IPS-NIHi7 (cell line): ENCODE measurements at regions not wholly inside any gene's neighbourhood (a gene's known extent, or its start where the extent isn't known, plus 50 kb on each side); places are given as distances from the start of the nearest gene placed in this dataset.
A peak's percentile ranks its signal among the peaks of the same experiment; 100 is the strongest.
"Not testable (repeated sequence)": the region's sequence is repeated elsewhere in the genome, so short reads cannot be mapped to it uniquely, and the experiment has no call there.

ENCODE experiments used
- DNase-seq: peaks from one replicate; pipeline ENCODE4 v3.0.0; 2012; ENCODE audit warnings: mixed read lengths; ENCODE audit errors: extremely low spot score

GRCh38 chr3:152621006-152621868 lies 213.7 kb upstream of the P2RY1 start:
- DNase-seq: no peak

GRCh38 chr3:152621967-152622810 lies 212.7 kb upstream of the P2RY1 start:
- DNase-seq: no peak

- DNase-seq: no peak
Measured at GRCh38 chr3:152622811-152623167, 212.1 kb upstream of the P2RY1 start.

- no peak for DNase-seq
Measured at GRCh38 chr3:152623286-152623911, 211.5 kb upstream of the P2RY1 start.

GRCh38 chr3:152626226-152626625 lies 208.7 kb upstream of the P2RY1 start:
- DNase-seq: no peak

DNA sequence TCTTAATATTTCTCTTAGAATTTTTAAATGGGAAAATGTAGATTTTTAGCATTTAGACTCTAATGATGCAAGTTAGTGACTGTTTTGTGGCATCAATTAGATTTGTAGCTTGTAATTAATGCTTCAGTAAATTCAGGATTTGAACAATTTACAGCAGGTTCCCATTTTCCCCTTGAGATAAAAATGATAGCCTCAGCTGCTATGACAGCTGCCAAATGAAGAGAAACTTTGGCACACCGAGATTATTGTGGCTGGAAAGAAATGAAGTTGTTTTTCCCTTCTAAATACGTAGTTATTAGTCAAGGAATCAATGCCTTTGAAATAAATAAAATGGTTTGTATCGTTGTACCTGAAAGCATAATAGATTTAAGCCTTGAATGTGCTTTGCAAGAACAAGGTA lies 206.4 kb upstream of the P2RY1 start:
- DNase-seq: no peak

DNA sequence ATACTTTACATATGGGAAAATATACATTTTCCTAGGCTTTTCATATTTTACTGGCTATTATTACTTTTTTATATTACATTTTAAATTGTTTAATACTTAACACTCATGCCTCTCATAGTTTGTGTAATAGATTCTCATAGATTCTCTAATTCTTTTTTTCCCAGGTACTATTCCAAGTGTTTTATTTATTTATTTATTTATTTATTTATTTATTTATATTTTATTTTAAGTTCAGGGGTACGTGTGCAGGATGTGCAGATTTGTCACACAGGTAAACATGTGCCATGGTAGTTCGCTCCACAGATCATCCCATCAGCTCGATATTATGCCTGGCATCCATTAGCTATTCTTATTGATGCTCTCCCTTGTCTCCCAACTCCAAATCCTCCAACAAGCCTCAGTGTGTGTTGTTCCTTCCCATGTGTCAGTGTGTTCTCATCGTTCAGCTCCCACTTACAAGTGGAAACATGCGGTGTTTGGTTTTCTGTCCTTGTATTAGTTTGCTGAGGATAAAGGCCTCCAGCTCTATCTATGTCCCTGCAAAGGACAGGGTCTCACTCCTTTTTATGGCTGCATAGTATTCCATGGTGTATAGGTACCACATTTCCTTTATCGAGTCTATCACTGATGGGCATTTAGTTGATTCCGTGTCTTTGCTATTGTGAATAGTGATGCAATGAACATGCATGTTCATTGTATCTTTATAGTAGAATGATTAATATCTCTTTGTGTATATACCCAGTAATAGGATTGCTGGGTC lies 205.4 kb upstream of the P2RY1 start:
- no peak for DNase-seq

DNA sequence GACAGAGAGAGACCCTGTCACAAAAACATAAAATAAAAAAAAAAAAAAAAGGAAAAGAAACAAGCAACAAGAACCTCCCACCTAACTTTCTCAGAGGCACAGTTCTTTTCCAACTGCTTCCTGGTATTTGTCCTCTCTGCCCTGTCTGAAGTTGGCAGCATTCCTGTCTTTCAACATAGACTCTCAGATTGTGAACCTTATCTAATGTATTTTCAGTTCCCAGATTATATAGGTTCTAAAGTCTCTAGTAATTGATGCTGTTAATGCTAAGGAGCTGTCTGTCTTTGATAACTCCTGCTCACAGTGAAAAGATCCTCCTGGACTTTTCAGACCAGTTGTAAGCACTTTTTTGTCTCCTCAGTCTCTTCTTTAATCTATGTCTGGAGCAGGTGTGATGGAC lies 199.5 kb upstream of the P2RY1 start:
- no peak for DNase-seq

GRCh38 chr3:152636651-152637050 lies 198.3 kb upstream of the P2RY1 start:
- DNase-seq: no peak

DNA sequence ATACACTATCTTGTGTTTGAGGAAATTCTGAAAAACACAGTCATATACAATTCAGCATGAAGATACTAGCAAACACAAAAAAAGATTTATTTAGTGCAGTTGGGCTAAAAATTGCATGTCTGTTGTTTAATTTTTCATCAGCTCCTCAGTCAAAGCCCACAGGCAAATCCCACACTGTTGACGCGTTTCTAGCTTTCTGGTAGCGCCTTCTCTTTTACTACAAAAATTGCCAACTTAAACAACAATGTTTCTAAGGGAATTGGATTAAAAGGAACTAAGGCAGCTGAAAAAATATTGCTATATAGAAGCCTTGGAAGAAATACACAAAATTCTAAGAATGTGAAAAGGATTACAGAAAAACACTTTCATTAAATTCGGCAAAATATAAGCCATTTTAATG lies 196.7 kb upstream of the P2RY1 start:
- no peak for DNase-seq

DNA sequence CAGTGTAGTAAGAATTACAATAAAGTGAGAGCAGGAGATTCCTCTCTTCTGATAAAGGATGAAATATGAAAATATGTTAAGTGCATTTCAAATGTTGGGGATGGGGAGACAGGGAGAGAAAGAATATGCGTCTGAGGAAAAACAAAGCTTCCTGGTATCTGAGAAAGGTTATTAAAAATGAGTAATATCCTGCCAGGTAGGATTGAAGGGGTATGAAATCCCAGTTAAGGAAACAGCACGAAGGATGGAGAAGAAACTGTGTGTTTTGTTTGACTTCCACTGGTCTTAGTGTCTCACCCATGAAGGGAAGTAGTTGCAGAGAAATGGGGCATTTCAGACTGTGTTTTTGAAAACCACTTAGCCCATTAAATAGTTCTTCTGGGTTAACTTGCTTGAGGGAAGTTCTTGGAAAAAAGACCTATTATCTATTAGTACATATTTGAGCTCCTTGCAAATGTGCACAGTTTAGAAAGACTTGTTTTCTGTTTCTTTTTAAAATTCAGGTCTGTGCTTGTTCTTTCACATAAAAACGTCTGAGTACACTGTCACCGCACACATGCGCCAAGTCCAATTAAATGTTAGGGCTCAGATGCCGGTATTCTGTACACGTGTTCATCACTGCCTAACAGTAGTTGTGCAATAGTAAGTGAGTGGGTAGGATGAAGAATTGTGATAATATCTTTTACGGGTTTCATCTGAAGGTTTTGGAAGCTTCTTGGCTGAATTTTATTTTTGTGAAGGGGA lies 196.1 kb upstream of the P2RY1 start:
- DNase-seq: no peak

DNA sequence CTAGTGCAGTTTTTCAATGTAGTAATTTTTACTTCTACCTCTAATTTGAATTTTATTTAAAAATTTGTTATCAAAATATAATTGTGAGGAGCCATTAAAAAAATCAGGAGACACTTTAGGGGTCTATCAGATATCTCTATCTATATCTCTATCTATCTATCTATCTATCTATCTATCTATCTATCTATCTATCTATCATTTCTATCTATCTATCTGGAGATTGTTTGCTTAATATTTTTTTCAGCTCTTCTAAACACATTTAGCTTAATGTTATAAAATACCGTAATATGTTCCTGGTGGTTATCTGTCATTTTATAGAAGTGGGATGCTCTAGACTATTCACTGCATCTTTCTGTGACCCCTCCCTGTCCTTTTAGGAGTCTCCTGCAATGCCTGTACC lies 193.7 kb upstream of the P2RY1 start:
- no peak for DNase-seq

DNA sequence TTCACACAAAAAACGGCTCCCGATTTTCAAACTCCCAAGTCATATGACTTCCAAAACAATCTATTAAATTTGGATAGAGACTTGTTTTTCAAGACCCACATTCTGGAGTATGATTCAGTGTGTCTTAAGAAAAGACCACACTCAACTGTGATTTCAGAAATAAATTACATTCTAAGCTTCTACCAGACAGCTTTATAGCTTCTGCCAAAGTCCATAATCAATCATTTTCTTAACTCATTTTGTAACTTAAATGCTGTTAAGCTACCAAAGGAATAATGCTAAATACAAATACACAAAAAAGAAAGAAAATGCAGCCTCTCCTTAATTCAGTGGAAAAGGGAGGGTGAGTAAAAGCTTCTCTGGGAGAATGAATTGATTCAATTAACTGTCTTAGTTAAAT lies 192.3 kb upstream of the P2RY1 start:
- DNase-seq: no peak

- DNase-seq: no peak
Measured at GRCh38 chr3:152644478-152644877, 190.5 kb upstream of the P2RY1 start.

DNA sequence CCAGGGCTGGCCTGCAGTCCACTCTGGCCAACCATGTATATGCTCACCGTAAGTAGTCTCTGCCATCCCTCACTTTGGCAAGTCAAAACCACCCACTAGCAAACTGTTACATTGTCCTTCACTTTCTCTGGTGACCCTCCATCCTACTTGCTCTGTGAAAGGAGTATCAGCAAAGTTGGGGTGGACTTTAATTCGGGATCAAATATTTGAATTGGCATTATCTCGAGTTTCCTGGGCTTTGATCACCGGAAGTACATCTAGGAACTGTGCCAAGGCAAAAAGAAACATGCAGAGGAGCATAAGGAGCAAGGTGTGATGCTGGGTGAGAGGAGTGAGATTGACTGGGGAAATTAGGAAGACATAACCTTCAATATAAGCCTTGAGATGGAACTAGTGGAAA lies 188.9 kb upstream of the P2RY1 start:
- DNase-seq: no peak

DNA sequence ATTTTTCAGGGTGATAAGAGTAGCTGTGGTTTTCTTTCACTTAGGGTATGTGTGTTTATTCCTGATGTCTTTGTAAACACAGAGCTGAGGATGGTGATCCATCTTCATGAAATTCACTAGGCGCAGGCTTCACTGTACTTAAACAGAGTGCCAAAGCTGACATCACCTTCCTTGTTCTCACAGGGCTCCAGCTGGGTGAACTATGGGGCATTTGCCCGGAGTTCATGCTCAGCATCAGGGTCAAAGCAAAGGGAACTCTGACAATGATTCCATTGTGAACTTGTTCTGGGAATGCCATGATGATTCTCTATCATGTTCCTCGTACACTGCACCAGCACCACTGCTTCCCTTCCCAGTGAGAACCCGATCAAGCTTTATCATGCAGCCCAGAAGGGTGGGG lies 184.8 kb upstream of the P2RY1 start:
- DNase-seq: no peak

- DNase-seq: not testable (repeated sequence)
Measured at GRCh38 chr3:152650923-152651322, 184.0 kb upstream of the P2RY1 start.

DNA sequence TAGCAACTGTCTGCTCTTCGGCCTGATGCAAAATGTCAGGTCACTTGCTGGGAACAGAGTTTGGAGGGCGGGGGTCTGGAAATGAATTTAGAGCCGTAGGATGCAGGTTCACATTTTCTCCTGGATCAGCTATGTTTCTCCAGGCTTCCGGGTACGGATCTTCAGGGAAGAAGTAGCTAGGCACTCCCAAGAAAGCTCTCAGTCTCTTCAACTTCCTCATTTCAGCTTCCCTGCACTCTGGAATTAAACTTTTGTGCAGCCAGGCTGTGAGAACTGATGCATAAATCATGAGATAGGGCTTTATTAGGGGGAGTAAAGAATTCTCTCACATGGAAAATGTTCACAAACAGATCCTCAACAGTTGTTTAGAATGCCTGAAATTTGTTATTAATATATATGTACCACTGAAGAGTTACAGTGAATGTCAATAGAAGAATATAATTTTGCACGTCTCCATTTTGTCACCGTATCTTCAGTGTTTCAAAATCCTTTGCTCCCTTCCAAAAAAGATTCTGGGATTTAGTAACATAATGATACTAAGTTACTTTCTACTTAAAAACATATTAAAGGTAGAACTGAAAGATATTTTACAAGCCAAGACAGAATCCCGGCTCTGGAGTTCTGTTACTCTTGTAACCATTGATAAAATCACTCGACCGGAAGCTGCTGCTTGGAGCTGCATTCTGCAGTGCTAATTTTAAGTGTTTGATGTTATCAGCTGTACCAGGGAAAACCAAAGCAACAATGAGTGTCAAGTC lies 178.5 kb upstream of the P2RY1 start:
- DNase-seq: no peak

GRCh38 chr3:152656972-152657355 lies 178.0 kb upstream of the P2RY1 start:
- DNase-seq: peak; percentile 38

DNA sequence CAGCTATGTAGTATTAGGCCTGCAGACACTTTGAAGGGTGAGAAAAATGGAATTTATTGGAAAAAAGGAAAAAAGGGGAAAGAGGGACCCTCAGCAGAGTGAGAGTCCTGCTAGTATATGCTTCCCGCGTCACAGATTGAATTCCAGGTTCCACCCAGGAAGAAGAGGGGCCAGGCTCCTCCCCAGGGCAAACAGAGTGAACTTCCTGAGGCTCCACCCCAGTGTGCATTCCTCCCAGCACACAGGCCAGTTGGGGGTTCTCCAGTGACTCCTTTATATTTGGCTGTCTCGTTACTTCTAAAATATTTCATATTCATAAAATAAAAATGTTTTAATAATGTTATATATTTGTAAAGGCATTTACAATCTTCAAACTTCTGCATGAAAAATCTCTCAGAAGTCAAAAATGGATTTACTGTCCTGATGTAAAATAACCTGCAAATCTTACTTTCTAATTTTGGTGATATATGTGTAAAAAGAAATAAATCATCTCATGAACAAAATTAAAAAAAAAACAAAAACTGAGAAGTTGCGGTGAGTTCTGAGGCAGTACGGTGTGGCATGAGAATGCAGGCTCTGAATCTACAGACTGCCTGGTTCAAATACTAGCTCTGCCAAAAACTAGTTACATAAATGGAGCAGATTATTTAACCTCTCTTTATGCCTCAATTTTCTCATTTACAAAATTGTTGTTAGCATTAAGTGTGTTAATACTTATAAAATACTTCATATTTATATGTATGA lies 175.8 kb upstream of the P2RY1 start:
- DNase-seq: no peak
